HCT116 (cell line): ENCODE measurements at regions not wholly inside any gene's neighbourhood (a gene's known extent, or its start where the extent isn't known, plus 50 kb on each side); places are given as distances from the start of the nearest gene placed in this dataset.

Experiments used
- ATAC-seq: fragments of 200-7000 bp; cut with Tn5 transposase; 2 replicates; pipeline ENCODE4 v1.9.1; 2020; ENCODE audit warnings: mild to moderate bottlenecking, moderate library complexity
- BruUV-seq: library from RNA; stranded (reverse); fragments of 400-500 nt; replicated peaks from 2 replicates; lab custom pipeline; 2021; lab: Mats Ljungman, UMichigan
- CTCF ChIA-PET: fragments of 300-600 bp; sonication (Branson Sonifier 250); formaldehyde crosslinking; loops from one replicate; lab custom pipeline; 2021; ENCODE audit warnings: antibody characterized with exemption; lab: Charles Lee
- POLR2A ChIA-PET: fragments of 300-600, 350-600 bp; sonication (Branson Sonifier 250); formaldehyde crosslinking; loops from one replicate; lab custom pipeline; 2021; ENCODE audit warnings: antibody characterized with exemption; lab: Charles Lee
- RAD21 ChIA-PET, 2 experiments: fragments of 300-600 bp; sonication (Branson Sonifier 250); formaldehyde crosslinking; loops; one replicate each; lab custom pipeline; 2023; ENCODE audit warnings: low total read pairs in 2 of 2; ENCODE audit not compliant: uncharacterized antibody in 2 of 2, unreplicated experiment in 2 of 2, low non-redundant PET in 1 of 2; lab: Charles Lee
- DNase-seq: peaks from one replicate; pipeline ENCODE4 v3.0.0-alpha.2; 2010; ENCODE audit warnings: low read depth, low spot score
- H2AFZ ChIP-seq: fragments of 200-600 bp; shearing (Covaris generic), sonication (generic); 2 replicates; pipeline ENCODE4 v1.6.1; 2017; ENCODE audit warnings: low read depth, mixed run types, mixed read lengths, antibody characterized with exemption, low read length; ENCODE audit not compliant: poor library complexity, severe bottlenecking
- H3K27ac ChIP-seq: 2 replicates; pipeline ENCODE4 v1.5.1; 2012; ENCODE audit warnings: low read depth, low read length
- H3K27me3 ChIP-seq: fragments of 200-600 bp; sonication (generic); 2 replicates; pipeline ENCODE4 v1.6.1; 2016; ENCODE audit warnings: mixed run types, low read length, mixed read lengths; ENCODE audit not compliant: insufficient read depth
- H3K36me3 ChIP-seq, 2 experiments: fragments of 200-500 bp in 1 of 2; fragments of 200-600 bp in 1 of 2; sonication (Bioruptor generic) in 1 of 2; sonication (generic) in 1 of 2; 2 replicates each; pipeline versions ENCODE4 v1.5.1 to v1.6.1; 2014 to 2016; ENCODE audit warnings: low read length in 2 of 2, inconsistent platforms in 1 of 2, mixed read lengths in 1 of 2, mixed run types in 1 of 2; ENCODE audit not compliant: insufficient read depth in 2 of 2, control insufficient read depth in 1 of 2
- H3K4me1 ChIP-seq, 2 experiments: fragments of 200-600 bp in 1 of 2; sonication (generic) in 1 of 2; 2 replicates each; pipeline versions ENCODE4 v1.5.1 to v1.6.1; 2012 to 2017; ENCODE audit warnings: low read length in 2 of 2, inconsistent platforms in 1 of 2, mild to moderate bottlenecking in 1 of 2, mixed read lengths in 1 of 2, mixed run types in 1 of 2, moderate library complexity in 1 of 2; ENCODE audit not compliant: insufficient read depth in 2 of 2, control insufficient read depth in 1 of 2
- H3K4me2 ChIP-seq: fragments of 200-600 bp; sonication (generic); 2 replicates; pipeline ENCODE4 v1.6.1; 2017; ENCODE audit warnings: mixed run types, low read length, mixed read lengths
- H3K4me3 ChIP-seq, 2 experiments: fragments of 200-600 bp in 1 of 2; sonication (generic) in 1 of 2; replicated peaks in 1 of 2; 2 replicates each; pipeline ENCODE4 v1.5.1; 2011 to 2016; ENCODE audit warnings: low read length in 2 of 2, control low read depth in 1 of 2, low read depth in 1 of 2, mild to moderate bottlenecking in 1 of 2, mixed read lengths in 1 of 2, mixed run types in 1 of 2
- H3K79me2 ChIP-seq: fragments of 200-600 bp; sonication (generic); 2 replicates; pipeline ENCODE4 v1.6.1; 2017; ENCODE audit warnings: mild to moderate bottlenecking, mixed run types, low read length, moderate library complexity, mixed read lengths; ENCODE audit not compliant: insufficient read depth
- H3K9ac ChIP-seq: fragments of 200-600 bp; sonication (generic); 2 replicates; pipeline ENCODE4 v1.6.1; 2016; ENCODE audit warnings: low read length, mixed read lengths
- H3K9me2 ChIP-seq: fragments of 200-600 bp; sonication (generic), shearing (Covaris generic); 2 replicates; pipeline ENCODE4 v1.6.1; 2017; ENCODE audit warnings: mixed run types, mild to moderate bottlenecking, moderate library complexity; ENCODE audit not compliant: insufficient read depth
- H3K9me3 ChIP-seq, 2 experiments: fragments of 200-500 bp in 1 of 2; fragments of 200-600 bp in 1 of 2; sonication (Bioruptor generic) in 1 of 2; sonication (generic) in 1 of 2; 2 replicates each; pipeline ENCODE4 v1.6.1; 2014 to 2017; ENCODE audit warnings: low read length in 2 of 2, mixed read lengths in 2 of 2, inconsistent platforms in 1 of 2, low read depth in 1 of 2, mild to moderate bottlenecking in 1 of 2, mixed run types in 1 of 2, moderate library complexity in 1 of 2; ENCODE audit not compliant: control insufficient read depth in 1 of 2, insufficient read depth in 1 of 2
- H4K20me1 ChIP-seq: fragments of 200-600 bp; sonication (generic), shearing (Covaris generic); 2 replicates; pipeline ENCODE4 v1.6.1; 2017; ENCODE audit warnings: mixed run types, mild to moderate bottlenecking, moderate library complexity; ENCODE audit not compliant: insufficient read depth
- ATF3 ChIP-seq: IDR thresholded peaks from 2 replicates; pipeline ENCODE4 v1.6.1; 2012
- CBX3 ChIP-seq: IDR thresholded peaks from 2 replicates; pipeline ENCODE4 v1.6.1; 2012; ENCODE audit warnings: low read depth
- EGR1 ChIP-seq: IDR thresholded peaks from 2 replicates; pipeline ENCODE4 v1.6.1; 2012; ENCODE audit warnings: low read depth
- ELF1 ChIP-seq: IDR thresholded peaks from 2 replicates; pipeline ENCODE4 v1.6.1; 2012; ENCODE audit warnings: low read depth, borderline replicate concordance
- EZH2 ChIP-seq: fragments of 200-600 bp; sonication (generic); IDR thresholded peaks from 2 replicates; pipeline ENCODE4 v1.6.1; 2017; ENCODE audit warnings: antibody characterized with exemption, mixed run types
- FOSL1 ChIP-seq: IDR thresholded peaks from 2 replicates; pipeline ENCODE4 v1.6.1; 2012; ENCODE audit warnings: low read depth
- JUND ChIP-seq: IDR thresholded peaks from 2 replicates; pipeline ENCODE4 v1.6.1; 2012
- POLR2A ChIP-seq: IDR thresholded peaks from 2 replicates; pipeline ENCODE4 v1.7.0; 2011; ENCODE audit warnings: borderline replicate concordance; ENCODE audit not compliant: insufficient read depth, insufficient read length; ENCODE audit errors: extremely low read depth
- POLR2AphosphoS5 ChIP-seq: IDR thresholded peaks from 2 replicates; pipeline ENCODE4 v1.6.1; 2011; ENCODE audit warnings: mild to moderate bottlenecking, low read depth, low read length, moderate library complexity
- RAD21 ChIP-seq: IDR thresholded peaks from 2 replicates; pipeline ENCODE4 v1.6.1; 2012; ENCODE audit warnings: low read depth, mild to moderate bottlenecking
- REST ChIP-seq: IDR thresholded peaks from 2 replicates; pipeline ENCODE4 v1.6.1; 2012; ENCODE audit warnings: low read depth
- SIN3A ChIP-seq: IDR thresholded peaks from 2 replicates; pipeline ENCODE4 v1.6.1; 2012; ENCODE audit warnings: low read depth
- SRF ChIP-seq: IDR thresholded peaks from 2 replicates; pipeline ENCODE4 v1.6.1; 2012; ENCODE audit warnings: low read depth
- TCF7L2 ChIP-seq: IDR thresholded peaks from 2 replicates; pipeline ENCODE4 v1.7.0; 2011; ENCODE audit warnings: borderline replicate concordance, inconsistent platforms; ENCODE audit not compliant: insufficient read depth, insufficient read length; ENCODE audit errors: extremely low read depth
- ZFX ChIP-seq: fragments of 450-650 bp; IDR thresholded peaks from 2 replicates; pipeline ENCODE4 v1.6.1; 2017
- intact Hi-C: fragments of 100-400 bp; cut with micrococcal nuclease; formaldehyde crosslinking; loops from 2 replicates; pipeline ENCODE4 v1.10.0; 2022
- TF ChIP-seq, protein P1 (sequence below): IDR thresholded peaks from 2 replicates; pipeline ENCODE4 v1.6.1; 2012
- TF ChIP-seq, protein P2 (sequence below): IDR thresholded peaks from 2 replicates; pipeline ENCODE4 v1.6.1; 2011; ENCODE audit warnings: mild to moderate bottlenecking, low read length, moderate library complexity; ENCODE audit not compliant: insufficient replicate concordance; ENCODE audit errors: extremely low read depth
- TF ChIP-seq, protein P3 (sequence below), 3 experiments: fragments of 200-600 bp in 1 of 3; sonication (generic) in 1 of 3; IDR thresholded peaks in 2 of 3; conservative IDR thresholded peaks in 1 of 3; 2 replicates each; pipeline ENCODE4 v1.5.1; 2012 to 2017; ENCODE audit warnings: low read depth in 2 of 3, low read length in 2 of 3, antibody characterized with exemption in 1 of 3, borderline replicate concordance in 1 of 3, control low read depth in 1 of 3, mild to moderate bottlenecking in 1 of 3, mixed read lengths in 1 of 3, mixed run types in 1 of 3, moderate library complexity in 1 of 3; ENCODE audit not compliant: insufficient read depth in 1 of 3

DNA sequence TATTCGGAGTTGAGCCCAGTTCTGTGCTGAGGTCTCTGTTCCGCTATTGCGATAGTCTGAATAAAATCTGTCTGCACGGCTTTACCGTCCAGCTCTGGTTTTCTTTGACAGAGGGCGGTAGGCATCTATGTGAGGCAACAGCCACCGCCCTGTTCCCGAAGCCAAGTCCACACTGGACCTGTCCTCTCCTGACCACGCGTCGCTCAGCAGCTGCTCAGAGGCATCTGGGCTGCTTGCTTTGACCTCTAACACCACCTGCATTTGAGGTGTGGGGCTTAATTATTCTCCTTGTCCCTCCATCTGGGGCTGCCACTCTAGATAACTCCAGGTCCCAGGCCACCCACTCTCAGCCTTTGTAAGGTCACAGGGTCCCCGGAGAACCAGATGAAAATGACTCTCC is 168.4 kb upstream of the SMIM23 start:
- Histone ChIP-seq H3K79me2 (no peaks in the 10 kb centered on the region), H3K9ac (no peak overlapping the region)
- CTCF ChIA-PET, result no interaction called here
- intact Hi-C loops, result no loop called here
- BruUV-seq, result no TSS peak
- no peak for TF ChIP-seq CBX3
- TF ChIP-seq POLR2AphosphoS5, result no peak
- no peak for TF ChIP-seq REST
- no peak for TF ChIP-seq ELF1
- no peak for TF ChIP-seq RAD21
- no peak for TF ChIP-seq SIN3A
- no peak for TF ChIP-seq TCF7L2
- TF ChIP-seq EZH2, result no peak
- TF ChIP-seq, protein P1, sequence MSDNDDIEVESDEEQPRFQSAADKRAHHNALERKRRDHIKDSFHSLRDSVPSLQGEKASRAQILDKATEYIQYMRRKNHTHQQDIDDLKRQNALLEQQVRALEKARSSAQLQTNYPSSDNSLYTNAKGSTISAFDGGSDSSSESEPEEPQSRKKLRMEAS, result no peak
- TF ChIP-seq SRF, result no peak
- no peak for TF ChIP-seq ZFX
- no peak for TF ChIP-seq ATF3
- no peak for TF ChIP-seq FOSL1
- TF ChIP-seq JUND, result no peak
- TF ChIP-seq, protein P2, sequence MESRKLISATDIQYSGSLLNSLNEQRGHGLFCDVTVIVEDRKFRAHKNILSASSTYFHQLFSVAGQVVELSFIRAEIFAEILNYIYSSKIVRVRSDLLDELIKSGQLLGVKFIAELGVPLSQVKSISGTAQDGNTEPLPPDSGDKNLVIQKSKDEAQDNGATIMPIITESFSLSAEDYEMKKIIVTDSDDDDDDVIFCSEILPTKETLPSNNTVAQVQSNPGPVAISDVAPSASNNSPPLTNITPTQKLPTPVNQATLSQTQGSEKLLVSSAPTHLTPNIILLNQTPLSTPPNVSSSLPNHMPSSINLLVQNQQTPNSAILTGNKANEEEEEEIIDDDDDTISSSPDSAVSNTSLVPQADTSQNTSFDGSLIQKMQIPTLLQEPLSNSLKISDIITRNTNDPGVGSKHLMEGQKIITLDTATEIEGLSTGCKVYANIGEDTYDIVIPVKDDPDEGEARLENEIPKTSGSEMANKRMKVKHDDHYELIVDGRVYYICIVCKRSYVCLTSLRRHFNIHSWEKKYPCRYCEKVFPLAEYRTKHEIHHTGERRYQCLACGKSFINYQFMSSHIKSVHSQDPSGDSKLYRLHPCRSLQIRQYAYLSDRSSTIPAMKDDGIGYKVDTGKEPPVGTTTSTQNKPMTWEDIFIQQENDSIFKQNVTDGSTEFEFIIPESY, result no peak
- TF ChIP-seq EGR1, result no peak
- TF ChIP-seq, protein P3, sequence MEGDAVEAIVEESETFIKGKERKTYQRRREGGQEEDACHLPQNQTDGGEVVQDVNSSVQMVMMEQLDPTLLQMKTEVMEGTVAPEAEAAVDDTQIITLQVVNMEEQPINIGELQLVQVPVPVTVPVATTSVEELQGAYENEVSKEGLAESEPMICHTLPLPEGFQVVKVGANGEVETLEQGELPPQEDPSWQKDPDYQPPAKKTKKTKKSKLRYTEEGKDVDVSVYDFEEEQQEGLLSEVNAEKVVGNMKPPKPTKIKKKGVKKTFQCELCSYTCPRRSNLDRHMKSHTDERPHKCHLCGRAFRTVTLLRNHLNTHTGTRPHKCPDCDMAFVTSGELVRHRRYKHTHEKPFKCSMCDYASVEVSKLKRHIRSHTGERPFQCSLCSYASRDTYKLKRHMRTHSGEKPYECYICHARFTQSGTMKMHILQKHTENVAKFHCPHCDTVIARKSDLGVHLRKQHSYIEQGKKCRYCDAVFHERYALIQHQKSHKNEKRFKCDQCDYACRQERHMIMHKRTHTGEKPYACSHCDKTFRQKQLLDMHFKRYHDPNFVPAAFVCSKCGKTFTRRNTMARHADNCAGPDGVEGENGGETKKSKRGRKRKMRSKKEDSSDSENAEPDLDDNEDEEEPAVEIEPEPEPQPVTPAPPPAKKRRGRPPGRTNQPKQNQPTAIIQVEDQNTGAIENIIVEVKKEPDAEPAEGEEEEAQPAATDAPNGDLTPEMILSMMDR (IDR thresholded peaks at IDR 0.05 in 2 of 3, conservative IDR thresholded peaks at IDR 0.05 in 1 of 3; ENCODE audit: borderline replicate concordance in 1 of 3, insufficient read depth in 1 of 3, low read depth in 2 of 3, low read length in 2 of 3), result no peak
- TF ChIP-seq POLR2A, result no peak
- TF ChIP-seq, all 23 proteins: peak for 0
- DNase-seq, result no peak
- peaks cover 0 to 16% of the 10 kb centered on the region in 2 experiments; a peak in 3 of 4 replicates for H3K4me1 ChIP-seq
- H3K9me2 ChIP-seq, result no peaks in the 10 kb centered on the region
- no peak overlapping the region for H3K4me3 ChIP-seq
- H3K36me3 ChIP-seq, result no peaks in the 10 kb centered on the region
- ChIA-PET RAD21 (no interaction called here), POLR2A (no interaction called here)
- H2AFZ ChIP-seq, result no peak overlapping the region
- no peak overlapping the region for H3K27ac ChIP-seq
- H3K27me3 ChIP-seq, result no peaks in the 10 kb centered on the region; the same call in 1 of the 2 replicates
- no peaks in the 10 kb centered on the region for H4K20me1 ChIP-seq
- ATAC-seq, result no peak
- no peak overlapping the region for H3K4me2 ChIP-seq
- H3K9me3 ChIP-seq, result no peaks in the 10 kb centered on the region
